HEK293T (cell line): ENCODE measurements at regions not wholly inside any gene's neighbourhood (a gene's known extent, or its start where the extent isn't known, plus 50 kb on each side); places are given as distances from the start of the nearest gene placed in this dataset.

Experiments
- CTCF ChIA-PET: fragments of 350-600 bp; formaldehyde crosslinking; extraction: SDS; loops from one replicate; lab custom pipeline; 2021; ENCODE audit warnings: antibody characterized with exemption, inconsistent platforms; lab: Yijun Ruan, JAX
- POLR2A ChIA-PET: fragments of 350-600 bp; formaldehyde crosslinking; extraction: SDS; loops from one replicate; lab custom pipeline; 2020; ENCODE audit warnings: antibody characterized with exemption, inconsistent platforms; lab: Yijun Ruan, JAX
- DNase-seq: peaks from one replicate; pipeline ENCODE4 v3.0.0; 2012; ENCODE audit warnings: mixed read lengths; ENCODE audit errors: extremely low spot score
- ARNT ChIP-seq: fragments of 450-650 bp; IDR thresholded peaks from 2 replicates; pipeline ENCODE4 v1.6.1; 2017; ENCODE audit warnings: mild to moderate bottlenecking
- BHLHE40 ChIP-seq: fragments of 450-650 bp; IDR thresholded peaks from 2 replicates; pipeline ENCODE4 v1.6.1; 2016; ENCODE audit warnings: mild to moderate bottlenecking, moderate library complexity, borderline replicate concordance
- CTBP1 ChIP-seq: fragments of 450-650 bp; IDR thresholded peaks from 2 replicates; pipeline ENCODE4 v1.6.1; 2016; ENCODE audit warnings: borderline replicate concordance
- ELF4 ChIP-seq: fragments of 450-650 bp; IDR thresholded peaks from 2 replicates; pipeline ENCODE4 v1.6.1; 2017; ENCODE audit warnings: antibody characterized with exemption
- FOXA1 ChIP-seq: fragments of 450-650 bp; IDR thresholded peaks from 2 replicates; pipeline ENCODE4 v1.6.1; 2016; ENCODE audit warnings: mild to moderate bottlenecking
- FOXK2 ChIP-seq: fragments of 450-650 bp; IDR thresholded peaks from 2 replicates; pipeline ENCODE4 v1.6.1; 2016; ENCODE audit warnings: mild to moderate bottlenecking
- FOXM1 ChIP-seq: fragments of 450-650 bp; IDR thresholded peaks from 2 replicates; pipeline ENCODE4 v1.6.1; 2017; ENCODE audit warnings: mild to moderate bottlenecking, borderline replicate concordance
- HDGF ChIP-seq: fragments of 450-650 bp; IDR thresholded peaks from 2 replicates; pipeline ENCODE4 v1.6.1; 2017; ENCODE audit warnings: antibody characterized with exemption, borderline replicate concordance
- L3MBTL2 ChIP-seq: fragments of 450-650 bp; conservative IDR thresholded peaks from 2 replicates; pipeline ENCODE4 v1.6.1; 2016; ENCODE audit warnings: mild to moderate bottlenecking
- LEF1 ChIP-seq: fragments of 450-650 bp; IDR thresholded peaks from 2 replicates; pipeline ENCODE4 v1.6.1; 2017; ENCODE audit warnings: mild to moderate bottlenecking, borderline replicate concordance
- NFRKB ChIP-seq: fragments of 450-650 bp; IDR thresholded peaks from 2 replicates; pipeline ENCODE4 v1.6.1; 2016; ENCODE audit warnings: mild to moderate bottlenecking, moderate library complexity
- PKNOX1 ChIP-seq: fragments of 450-650 bp; IDR thresholded peaks from 2 replicates; pipeline ENCODE4 v1.6.1; 2016
- SP1 ChIP-seq: fragments of 450-650 bp; IDR thresholded peaks from 2 replicates; pipeline ENCODE4 v1.6.1; 2017
- SUZ12 ChIP-seq: fragments of 450-650 bp; IDR thresholded peaks from 2 replicates; pipeline ENCODE4 v1.6.1; 2016; ENCODE audit warnings: mild to moderate bottlenecking
- TARDBP ChIP-seq: fragments of 450-650 bp; IDR thresholded peaks from 2 replicates; pipeline ENCODE4 v1.6.1; 2016
- ZNF384 ChIP-seq: fragments of 450-650 bp; IDR thresholded peaks from 2 replicates; pipeline ENCODE4 v1.6.1; 2016

DNA sequence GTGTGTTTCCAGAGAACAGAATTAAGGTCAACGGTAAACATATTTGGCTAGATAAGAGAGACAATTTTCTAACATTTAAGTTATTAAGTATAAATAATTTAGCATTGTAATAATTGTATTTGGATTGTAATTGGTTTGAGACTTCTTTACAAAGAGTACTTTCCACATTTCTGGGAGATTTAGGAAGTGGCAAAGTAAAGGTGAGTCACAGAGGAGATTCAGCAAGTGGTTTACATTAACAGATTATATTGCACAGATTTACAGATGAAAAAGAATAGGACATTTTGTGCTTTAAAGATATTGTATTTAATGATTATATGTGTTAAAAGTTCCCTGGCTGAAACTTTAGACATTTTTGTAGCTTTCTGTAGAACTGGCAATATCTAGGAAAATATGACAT, 584.4 kb upstream of the AADAT start:
- no peak for DNase-seq
- POLR2A ChIA-PET = no interaction called here
- CTCF ChIA-PET = no interaction called here
- TF ChIP-seq SUZ12 (no peak), FOXK2 (no peak), FOXM1 (no peak), FOXA1 (no peak), L3MBTL2 (no peak), NFRKB (no peak), CTBP1 (no peak), HDGF (no peak), SP1 (no peak), ARNT (no peak), BHLHE40 (no peak), LEF1 (no peak), ZNF384 (no peak), PKNOX1 (no peak), ELF4 (no peak)

DNA sequence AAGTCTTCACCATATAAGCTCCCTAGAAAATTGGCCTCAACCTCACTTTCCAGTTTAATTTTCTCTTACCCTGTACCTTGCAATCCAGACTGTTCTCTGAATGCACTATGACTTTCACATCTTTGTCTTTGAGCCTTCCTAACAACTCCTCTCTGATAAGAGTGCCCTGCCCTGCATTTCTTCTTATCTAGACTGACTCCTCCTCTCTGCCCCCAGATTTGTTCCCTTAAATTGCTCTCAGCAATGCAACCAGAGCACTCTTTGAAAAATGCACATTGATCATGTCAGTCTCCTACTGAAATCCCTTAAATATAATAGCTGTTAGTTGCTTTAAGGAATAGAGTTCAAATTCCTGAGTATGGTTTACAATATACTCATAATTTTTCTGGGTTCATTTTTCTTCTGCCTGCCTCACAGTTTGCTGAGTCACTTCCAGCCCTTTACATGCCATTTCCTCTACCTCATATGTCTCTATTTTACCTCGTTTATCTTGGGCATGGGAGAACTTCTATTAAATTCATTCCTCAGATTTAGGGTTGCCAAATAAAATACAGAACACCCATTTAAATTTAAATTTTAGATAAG, 582.7 kb upstream of the AADAT start:
- DNase-seq = no peak
- no peak for TF ChIP-seq FOXK2
- TF ChIP-seq BHLHE40 = no peak
- TF ChIP-seq CTBP1 = no peak
- TF ChIP-seq LEF1 = no peak
- no peak for TF ChIP-seq ARNT
- no peak for TF ChIP-seq TARDBP
- TF ChIP-seq SP1 = no peak
- TF ChIP-seq FOXM1 = no peak
- no peak for TF ChIP-seq FOXA1
- TF ChIP-seq HDGF = no peak
- TF ChIP-seq SUZ12 = no peak
- no peak for TF ChIP-seq ZNF384
- no peak for TF ChIP-seq ELF4
- ChIA-PET POLR2A (no interaction called here), CTCF (no interaction called here)

DNA sequence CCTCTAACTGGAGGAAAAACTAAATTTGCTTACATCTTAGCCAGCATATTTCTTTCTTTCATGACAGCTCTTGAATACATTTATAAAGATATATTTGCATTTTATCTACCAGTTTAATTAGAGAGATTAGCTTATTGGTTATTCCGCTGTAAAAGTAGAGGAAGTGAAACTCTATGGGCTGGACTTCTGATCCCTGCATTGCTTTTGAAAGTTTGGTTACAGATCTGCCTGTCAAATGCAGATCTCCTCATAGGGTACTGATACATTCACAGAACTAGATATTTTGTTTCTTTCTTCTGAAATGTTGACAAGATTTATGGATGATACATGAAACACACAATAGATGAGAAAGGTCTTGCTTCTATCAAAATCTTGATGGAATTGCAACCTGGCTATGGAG, 581.4 kb upstream of the AADAT start:
- ChIA-PET CTCF (no interaction called here), POLR2A (no interaction called here)
- TF ChIP-seq FOXA1 = no peak
- TF ChIP-seq TARDBP = no peak
- no peak for DNase-seq

- POLR2A ChIA-PET = no interaction called here
- no peak for DNase-seq
- CTCF ChIA-PET = no interaction called here
- no peak for TF ChIP-seq SP1
- no peak for TF ChIP-seq FOXK2
- TF ChIP-seq FOXM1 = no peak
- no peak for TF ChIP-seq TARDBP
- TF ChIP-seq NFRKB = no peak
- TF ChIP-seq ZNF384 = no peak
- no peak for TF ChIP-seq CTBP1
- TF ChIP-seq L3MBTL2 = no peak
- no peak for TF ChIP-seq PKNOX1
- no peak for TF ChIP-seq LEF1
- no peak for TF ChIP-seq ELF4
- no peak for TF ChIP-seq ARNT
- TF ChIP-seq BHLHE40 = no peak
These were observed 578.1 kb upstream of the AADAT start for GRCh38 chr4:170667814-170668213.

- TF ChIP-seq CTBP1 (no peak), HDGF (no peak), L3MBTL2 (no peak), ARNT (no peak)
- ChIA-PET POLR2A (no interaction called here), CTCF (no interaction called here)
- DNase-seq = no peak
These were observed 577.2 kb upstream of the AADAT start for GRCh38 chr4:170666909-170667308.

- TF ChIP-seq FOXM1 (no peak), L3MBTL2 (no peak)
- ChIA-PET POLR2A (no interaction called here), CTCF (no interaction called here)
- DNase-seq = no peak
These were observed 572.5 kb upstream of the AADAT start for GRCh38 chr4:170662250-170662649.

GRCh38 chr4:170657761-170658160, 568.0 kb upstream of the AADAT start:
- ChIA-PET CTCF (no interaction called here), POLR2A (no interaction called here)
- no peak for DNase-seq
- no peak for TF ChIP-seq ZNF384
- no peak for TF ChIP-seq SUZ12
- no peak for TF ChIP-seq TARDBP
- no peak for TF ChIP-seq SP1
- TF ChIP-seq BHLHE40 = no peak
- no peak for TF ChIP-seq L3MBTL2
- no peak for TF ChIP-seq HDGF

DNA sequence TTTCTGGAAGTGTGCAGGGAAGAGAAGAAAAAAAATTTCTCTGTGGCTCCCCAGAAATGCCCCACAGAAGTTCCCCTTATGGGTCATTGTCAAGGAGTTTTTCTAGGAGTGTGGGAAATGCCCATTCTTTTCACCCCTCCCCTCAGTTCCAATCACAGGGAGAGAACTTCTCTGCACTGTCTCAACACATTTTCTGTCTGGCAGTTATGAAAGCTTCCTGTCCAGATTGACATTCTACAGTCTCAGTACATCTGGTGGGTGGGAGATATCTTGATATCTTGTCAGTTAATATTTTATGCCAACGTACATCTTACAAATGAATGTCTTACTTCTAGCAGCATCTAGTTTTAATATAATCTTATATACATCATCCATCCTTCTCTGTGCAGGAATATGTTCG, 566.8 kb upstream of the AADAT start:
- CTCF ChIA-PET = no interaction called here
- TF ChIP-seq HDGF = no peak
- TF ChIP-seq FOXK2 = no peak
- TF ChIP-seq LEF1 = no peak
- TF ChIP-seq FOXM1 = no peak
- DNase-seq = no peak
- POLR2A ChIA-PET = no interaction called here
